ENCODE measurements at regions not wholly inside any gene's neighbourhood (a gene's known extent, or its start where the extent isn't known, plus 50 kb on each side); places are given as distances from the start of the nearest gene placed in this dataset.

DNA sequence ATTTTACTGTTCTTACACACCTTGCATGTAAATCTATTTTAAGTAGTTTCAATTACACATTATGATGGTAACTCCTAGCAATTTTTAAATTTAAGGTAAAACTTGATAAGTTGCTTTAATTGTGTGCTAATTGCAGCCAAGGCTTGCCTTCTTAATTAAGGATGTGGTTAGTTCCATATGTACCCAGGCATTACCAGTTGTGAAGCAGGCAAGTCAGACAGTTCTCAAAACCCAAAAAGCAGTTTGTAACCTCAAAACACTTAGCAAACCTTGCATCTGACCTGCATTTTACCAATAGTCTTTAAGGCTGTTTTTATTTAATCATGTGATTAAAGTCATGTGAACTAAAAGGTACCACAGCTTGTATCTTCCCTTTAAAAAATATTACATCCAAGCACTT lies 1159.4 kb downstream of the DSC3 start:
- H3K4me3 ChIP-seq = no peak overlapping the region
- no peaks in the 10 kb centered on the region for H3K36me3 ChIP-seq
- no peak for DNase-seq (ENCODE audit: low spot score in 2 of 2)
- TF ChIP-seq, protein P1, sequence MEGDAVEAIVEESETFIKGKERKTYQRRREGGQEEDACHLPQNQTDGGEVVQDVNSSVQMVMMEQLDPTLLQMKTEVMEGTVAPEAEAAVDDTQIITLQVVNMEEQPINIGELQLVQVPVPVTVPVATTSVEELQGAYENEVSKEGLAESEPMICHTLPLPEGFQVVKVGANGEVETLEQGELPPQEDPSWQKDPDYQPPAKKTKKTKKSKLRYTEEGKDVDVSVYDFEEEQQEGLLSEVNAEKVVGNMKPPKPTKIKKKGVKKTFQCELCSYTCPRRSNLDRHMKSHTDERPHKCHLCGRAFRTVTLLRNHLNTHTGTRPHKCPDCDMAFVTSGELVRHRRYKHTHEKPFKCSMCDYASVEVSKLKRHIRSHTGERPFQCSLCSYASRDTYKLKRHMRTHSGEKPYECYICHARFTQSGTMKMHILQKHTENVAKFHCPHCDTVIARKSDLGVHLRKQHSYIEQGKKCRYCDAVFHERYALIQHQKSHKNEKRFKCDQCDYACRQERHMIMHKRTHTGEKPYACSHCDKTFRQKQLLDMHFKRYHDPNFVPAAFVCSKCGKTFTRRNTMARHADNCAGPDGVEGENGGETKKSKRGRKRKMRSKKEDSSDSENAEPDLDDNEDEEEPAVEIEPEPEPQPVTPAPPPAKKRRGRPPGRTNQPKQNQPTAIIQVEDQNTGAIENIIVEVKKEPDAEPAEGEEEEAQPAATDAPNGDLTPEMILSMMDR (IDR thresholded peaks at IDR 0.05) = no peak
- TF ChIP-seq POLR2A (IDR thresholded peaks at IDR 0.05) (no peak), EP300 (IDR thresholded peaks at IDR 0.05) (no peak), POLR2AphosphoS5 (IDR thresholded peaks at IDR 0.05) (no peak)
- H3K27me3 ChIP-seq = no peaks in the 10 kb centered on the region
- no peaks in the 10 kb centered on the region for H3K4me1 ChIP-seq
- H3K27ac ChIP-seq = no peak overlapping the region
- H3K9me3 ChIP-seq = no peaks in the 10 kb centered on the region

DNA sequence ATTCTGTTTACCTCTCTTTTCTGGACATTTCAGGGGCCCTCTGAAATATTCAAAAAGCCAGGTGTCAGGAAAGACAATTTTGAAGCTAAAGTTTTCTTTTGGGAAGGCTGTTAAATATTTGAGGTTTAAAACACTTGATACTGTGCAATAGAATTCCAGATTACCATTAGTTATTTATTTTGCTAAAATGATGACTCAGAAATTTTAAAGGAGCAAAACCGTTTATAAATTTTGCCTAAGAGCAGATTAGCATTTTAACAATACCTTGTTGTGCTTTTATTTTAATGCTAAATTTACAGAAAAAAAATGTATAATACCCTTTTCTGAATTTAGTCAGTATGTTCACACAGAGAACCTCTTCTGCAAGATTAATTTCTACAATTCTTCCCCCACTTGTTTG lies 1159.9 kb downstream of the DSC3 start:
- no peak for DNase-seq (ENCODE audit: low spot score in 2 of 2)
- TF ChIP-seq, protein P1 (IDR thresholded peaks at IDR 0.05) = no peak
- TF ChIP-seq POLR2AphosphoS5 (IDR thresholded peaks at IDR 0.05) (no peak), POLR2A (IDR thresholded peaks at IDR 0.05) (no peak), EP300 (IDR thresholded peaks at IDR 0.05) (no peak)
- no peak overlapping the region for H3K27ac ChIP-seq
- 58% methylated on average over 1 of the region's 1 CpG for WGBS
- H3K36me3 ChIP-seq = no peaks in the 10 kb centered on the region
- no peaks in the 10 kb centered on the region for H3K4me1 ChIP-seq
- H3K9me3 ChIP-seq = no peaks in the 10 kb centered on the region
- no peak overlapping the region for H3K4me3 ChIP-seq
- H3K27me3 ChIP-seq = no peaks in the 10 kb centered on the region

DNA sequence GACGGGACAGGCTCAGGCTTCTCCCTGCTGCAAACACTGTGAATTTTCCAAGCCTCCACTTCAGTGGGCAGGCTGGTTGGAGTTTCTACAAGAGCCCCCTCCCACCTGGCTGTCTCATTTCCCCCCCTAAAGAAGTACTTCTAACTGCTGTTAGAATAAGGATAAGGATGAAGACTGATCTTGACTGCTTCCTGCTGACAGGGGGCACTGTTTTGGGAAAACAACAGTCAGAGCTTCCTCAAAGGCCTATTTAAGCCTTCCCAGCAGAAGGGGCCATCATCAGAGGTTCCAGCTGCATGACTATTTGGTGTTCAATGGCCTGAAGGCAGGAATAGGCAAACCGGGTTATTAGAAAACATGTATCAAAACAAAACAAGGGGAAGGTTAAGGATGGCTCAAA lies 1162.8 kb downstream of the DSC3 start:
- no peaks in the 10 kb centered on the region for H3K9me3 ChIP-seq
- TF ChIP-seq POLR2AphosphoS5 (IDR thresholded peaks at IDR 0.05) (no peak), POLR2A (IDR thresholded peaks at IDR 0.05) (no peak), EP300 (IDR thresholded peaks at IDR 0.05) (no peak)
- TF ChIP-seq, protein P1 (IDR thresholded peaks at IDR 0.05) = no peak
- no peaks in the 10 kb centered on the region for H3K4me1 ChIP-seq
- no peaks in the 10 kb centered on the region for H3K27me3 ChIP-seq
- H3K27ac ChIP-seq = no peak overlapping the region
- H3K4me3 ChIP-seq = no peak overlapping the region
- 79% methylated on average over 2 of the region's 2 CpGs for WGBS
- no peak for DNase-seq (ENCODE audit: low spot score in 2 of 2)
- no peaks in the 10 kb centered on the region for H3K36me3 ChIP-seq

DNA sequence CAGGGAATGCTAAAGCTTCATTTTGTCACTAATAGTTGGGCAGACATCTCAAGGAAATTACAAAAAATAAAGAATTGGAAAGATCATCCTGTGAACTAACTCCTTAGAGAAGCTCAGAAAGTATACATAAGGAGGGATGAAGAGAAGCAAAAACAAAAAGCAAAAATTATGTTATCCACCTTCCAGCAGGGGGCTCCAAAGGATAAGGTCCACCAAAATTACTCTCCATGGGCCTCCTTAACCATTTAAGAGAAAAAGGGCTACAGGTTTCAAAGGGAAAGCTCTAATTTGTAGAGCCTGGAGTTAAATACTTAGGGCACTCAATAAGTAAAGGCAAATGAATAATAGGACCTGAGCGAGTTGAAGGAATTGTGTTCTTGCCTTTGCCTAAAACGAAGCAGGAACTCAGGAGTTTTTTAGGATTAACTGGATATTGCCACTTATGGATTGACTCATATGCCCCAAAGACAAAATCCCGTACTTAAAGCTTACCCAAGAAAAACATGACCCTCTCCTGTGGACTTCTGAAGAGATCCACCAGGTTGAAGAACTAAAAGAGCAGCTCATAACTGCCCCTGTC lies 1167.9 kb downstream of the DSC3 start:
- no peak for TF ChIP-seq POLR2AphosphoS5 (IDR thresholded peaks at IDR 0.05)
- TF ChIP-seq, protein P1 (IDR thresholded peaks at IDR 0.05) = no peak
- TF ChIP-seq POLR2A (IDR thresholded peaks at IDR 0.05) = no peak
- no peak for TF ChIP-seq EP300 (IDR thresholded peaks at IDR 0.05)
- Histone ChIP-seq H3K27ac (no peak overlapping the region), H3K27me3 (no peaks in the 10 kb centered on the region), H3K9me3 (no peaks in the 10 kb centered on the region), H3K36me3 (no peaks in the 10 kb centered on the region), H3K4me3 (no peak overlapping the region), H3K4me1 (no peaks in the 10 kb centered on the region)
- no peak for DNase-seq (ENCODE audit: low spot score in 2 of 2)
- WGBS = 80% methylated on average over 3 of the region's 3 CpGs

DNA sequence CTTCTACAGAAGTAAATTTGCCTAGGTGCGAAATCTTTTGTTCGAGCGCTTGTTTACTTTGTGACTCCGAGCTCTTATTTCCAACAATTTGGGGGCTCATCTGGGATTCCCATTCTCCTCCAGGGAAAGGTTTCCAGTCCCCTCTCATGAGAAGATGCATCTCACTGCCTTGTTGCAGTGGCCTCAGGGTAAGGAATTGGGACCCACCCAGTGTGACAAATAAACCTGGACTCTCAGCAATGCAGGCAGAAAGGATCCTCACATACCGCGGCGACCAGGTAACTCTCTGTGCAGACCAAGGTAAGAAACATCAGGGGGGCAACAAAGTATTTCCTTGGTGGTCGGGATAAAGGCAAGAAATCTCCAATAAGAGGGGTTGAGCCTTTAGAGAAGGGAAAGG lies 1169.3 kb downstream of the DSC3 start:
- H3K4me1 ChIP-seq = no peaks in the 10 kb centered on the region
- no peaks in the 10 kb centered on the region for H3K9me3 ChIP-seq
- H3K27me3 ChIP-seq = no peaks in the 10 kb centered on the region
- no peaks in the 10 kb centered on the region for H3K36me3 ChIP-seq
- no peak for TF ChIP-seq POLR2A (IDR thresholded peaks at IDR 0.05)
- no peak overlapping the region for H3K4me3 ChIP-seq
- no peak for DNase-seq (ENCODE audit: low spot score in 2 of 2)
- H3K27ac ChIP-seq = no peak overlapping the region
- 93% methylated on average over 8 of the region's 8 CpGs for WGBS

DNA sequence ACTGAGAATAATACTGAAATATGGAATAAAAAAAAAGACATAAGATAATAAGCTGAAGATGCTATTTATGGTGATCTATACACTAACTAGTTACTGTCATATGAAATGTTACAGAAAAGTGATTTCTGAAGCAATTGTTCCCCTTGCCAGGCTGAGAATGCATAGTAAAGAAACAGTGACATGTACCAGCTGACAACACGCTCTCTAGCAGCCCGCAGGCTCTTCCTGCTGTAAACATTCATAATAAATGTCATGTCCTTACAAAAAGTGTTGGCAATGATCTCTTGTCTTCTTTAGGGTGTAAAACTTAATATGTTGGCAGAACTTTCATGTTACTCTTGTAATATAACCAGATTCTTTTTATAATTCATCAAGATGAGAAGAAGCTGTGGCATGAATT lies 1171.3 kb downstream of the DSC3 start:
- H3K9me3 ChIP-seq = no peaks in the 10 kb centered on the region
- TF ChIP-seq EP300 (IDR thresholded peaks at IDR 0.05) (no peak), POLR2A (IDR thresholded peaks at IDR 0.05) (no peak), POLR2AphosphoS5 (IDR thresholded peaks at IDR 0.05) (no peak)
- TF ChIP-seq, protein P1 (IDR thresholded peaks at IDR 0.05) = no peak
- DNase-seq (ENCODE audit: low spot score in 2 of 2) = no peak
- whole genome bisulfite sequencing = 25% methylated on average over 2 of the region's 2 CpGs
- no peaks in the 10 kb centered on the region for H3K36me3 ChIP-seq
- no peaks in the 10 kb centered on the region for H3K4me1 ChIP-seq
- no peaks in the 10 kb centered on the region for H3K27me3 ChIP-seq
- no peak overlapping the region for H3K27ac ChIP-seq
- H3K4me3 ChIP-seq = no peak overlapping the region
